Kasumi-1 (cell line): ENCODE measurements at regions not wholly inside any gene's neighbourhood (a gene's known extent, or its start where the extent isn't known, plus 50 kb on each side); places are given as distances from the start of the nearest gene placed in this dataset.

Experiments
- DNase-seq, 2 experiments: peaks; one replicate each; lab custom pipeline; 2025; lab: John Stamatoyannopoulos, UW

DNA sequence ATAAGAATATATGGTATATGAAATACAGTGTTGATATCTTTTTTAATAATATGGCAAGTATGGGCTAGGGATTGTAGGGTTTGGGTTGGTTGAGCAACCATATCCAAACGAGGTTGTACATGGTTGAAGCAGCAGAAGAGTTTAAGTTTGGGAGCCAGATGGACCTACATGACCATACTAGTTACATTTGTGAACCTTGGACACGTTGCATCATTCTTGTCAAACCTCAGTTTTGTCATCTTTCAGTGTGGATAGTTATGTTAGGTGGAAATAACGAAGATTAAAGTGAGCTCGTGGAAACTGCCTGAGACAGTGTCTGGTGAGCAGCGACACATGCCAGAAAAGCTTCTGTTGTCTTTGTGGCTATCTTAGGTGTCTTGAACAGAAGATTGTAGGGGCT is 307.1 kb upstream of the KIRREL3 start:
- DNase-seq = no peak

DNA sequence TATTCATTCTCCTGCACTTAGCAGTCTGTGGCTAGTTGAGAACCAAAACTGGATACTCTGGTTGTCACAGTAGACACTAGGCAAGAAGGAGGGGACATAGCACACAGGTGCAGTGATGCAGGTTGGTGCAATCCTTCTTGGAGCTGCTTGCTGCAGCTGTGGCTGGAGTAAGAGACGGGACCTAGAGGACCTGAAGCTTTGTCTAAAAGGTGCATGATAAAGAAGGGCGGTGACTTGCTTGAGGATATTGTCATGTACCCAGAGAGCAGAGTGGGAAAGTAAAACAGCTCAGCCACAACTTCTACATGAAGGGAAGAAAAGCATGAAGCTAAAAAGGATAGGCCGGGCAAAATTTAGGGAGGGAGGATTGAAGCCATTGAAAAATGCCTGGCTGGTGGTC is 304.1 kb upstream of the KIRREL3 start:
- no peak for DNase-seq

DNA sequence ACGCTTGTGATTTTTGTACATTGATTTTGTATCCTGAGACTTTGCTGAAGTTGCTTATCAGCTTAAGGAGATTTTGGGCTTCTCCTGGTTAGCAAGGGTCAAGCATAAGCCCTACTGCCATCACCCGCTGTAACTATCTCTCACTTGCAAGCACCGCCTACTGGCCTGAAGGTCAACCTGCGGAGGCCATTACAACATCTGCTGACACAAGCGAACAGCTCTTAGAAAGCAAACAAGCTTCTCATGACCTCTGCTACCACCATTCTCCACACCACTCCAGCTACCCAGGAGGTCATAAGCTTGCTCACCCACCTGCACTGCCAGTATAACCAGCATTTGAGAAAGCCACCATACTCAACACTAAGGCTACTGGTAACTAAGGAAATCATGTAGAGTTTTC is 288.4 kb upstream of the KIRREL3 start:
- DNase-seq = no peak

DNA sequence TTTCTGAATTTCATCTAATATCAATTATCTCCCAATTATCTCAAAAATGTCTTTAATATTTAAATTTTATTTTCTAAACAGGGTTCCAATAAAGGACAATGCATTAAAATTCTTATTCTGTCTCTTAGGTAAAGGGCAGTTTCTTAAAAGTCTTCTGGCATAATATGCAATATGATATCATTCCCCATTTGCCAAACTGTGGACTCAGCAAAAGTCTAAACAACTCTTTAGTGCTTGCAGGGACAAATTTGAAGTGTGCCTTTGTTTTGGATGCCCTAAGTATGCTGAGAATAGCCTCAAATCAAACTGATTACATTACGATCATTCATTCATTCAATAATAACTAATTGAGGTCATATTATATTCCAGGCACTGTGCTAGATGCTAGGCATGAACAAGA is 281.0 kb upstream of the KIRREL3 start:
- no peak for DNase-seq

- no peak for DNase-seq
Observed at GRCh38 chr11:127275774-127276173, 275.2 kb upstream of the KIRREL3 start.

- no peak for DNase-seq
Observed at GRCh38 chr11:127274328-127274676, 273.7 kb upstream of the KIRREL3 start.

- no peak for DNase-seq
Observed at GRCh38 chr11:127273593-127274327, 273.2 kb upstream of the KIRREL3 start.

- no peak for DNase-seq
Observed at GRCh38 chr11:127270851-127271250, 270.3 kb upstream of the KIRREL3 start.

GRCh38 chr11:127269911-127270310 is 269.3 kb upstream of the KIRREL3 start:
- no peak for DNase-seq

GRCh38 chr11:127268932-127269331 is 268.4 kb upstream of the KIRREL3 start:
- DNase-seq = no peak

GRCh38 chr11:127268521-127268920 is 268.0 kb upstream of the KIRREL3 start:
- no peak for DNase-seq

GRCh38 chr11:127259102-127259501 is 258.5 kb upstream of the KIRREL3 start:
- DNase-seq = no peak

DNA sequence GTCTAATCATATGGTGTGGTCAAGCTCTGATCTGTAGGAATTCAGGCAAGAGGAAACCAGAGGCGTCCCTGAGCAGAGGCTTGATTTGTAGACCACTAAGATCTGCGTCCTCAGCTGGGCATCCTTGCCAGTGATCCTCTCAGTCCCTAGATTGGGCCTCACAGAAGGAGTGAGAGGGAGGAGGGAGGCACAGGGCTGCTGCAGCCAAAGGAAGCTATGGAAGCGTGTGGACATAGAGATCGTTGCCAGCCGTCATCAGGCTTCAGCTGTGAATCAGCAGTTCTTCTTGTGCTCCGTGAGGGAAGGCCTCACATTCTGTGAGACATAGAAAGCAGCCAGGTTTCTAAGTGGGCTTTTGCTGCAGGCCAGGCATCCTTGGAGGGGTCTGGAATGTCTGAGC is 254.6 kb upstream of the KIRREL3 start:
- DNase-seq = no peak

DNA sequence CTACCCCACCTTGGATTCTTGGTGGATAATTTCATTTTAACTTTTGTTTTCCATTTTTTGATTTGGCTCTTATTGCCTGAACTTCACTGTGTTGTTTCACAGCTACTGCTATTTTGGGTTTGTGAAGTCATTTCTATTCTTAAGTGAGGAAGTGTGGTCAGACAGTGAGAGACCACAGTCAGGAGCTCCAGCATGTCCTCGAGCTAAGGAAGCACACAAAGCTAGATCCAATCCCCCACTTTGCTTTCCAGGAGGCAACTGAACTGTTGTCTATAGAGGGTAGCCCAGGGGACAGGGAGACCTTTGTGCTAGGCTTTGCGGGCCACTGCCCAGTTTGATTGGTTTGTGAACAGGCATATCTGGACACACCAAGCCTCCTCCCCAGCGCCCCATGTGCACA is 251.8 kb upstream of the KIRREL3 start:
- no peak for DNase-seq

DNA sequence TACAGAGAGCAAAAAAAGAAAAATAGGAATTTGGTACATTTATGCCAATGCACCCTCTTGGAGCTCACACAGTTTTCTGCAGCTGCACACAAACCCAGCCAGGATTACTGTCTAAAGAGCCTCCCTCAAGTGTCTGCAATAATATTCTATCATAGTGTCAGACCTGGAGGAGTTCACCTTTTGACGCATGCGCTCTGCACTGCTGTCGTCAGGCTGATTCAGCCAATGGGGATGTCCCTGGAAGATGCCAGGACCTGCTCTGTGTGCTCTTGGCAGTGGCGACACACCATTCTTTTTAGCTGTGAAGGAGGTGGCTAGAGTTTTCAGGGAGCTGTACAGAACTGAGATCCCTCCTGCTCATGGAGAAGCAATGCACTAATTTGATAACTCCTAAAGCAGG is 249.0 kb upstream of the KIRREL3 start:
- no peak for DNase-seq

DNA sequence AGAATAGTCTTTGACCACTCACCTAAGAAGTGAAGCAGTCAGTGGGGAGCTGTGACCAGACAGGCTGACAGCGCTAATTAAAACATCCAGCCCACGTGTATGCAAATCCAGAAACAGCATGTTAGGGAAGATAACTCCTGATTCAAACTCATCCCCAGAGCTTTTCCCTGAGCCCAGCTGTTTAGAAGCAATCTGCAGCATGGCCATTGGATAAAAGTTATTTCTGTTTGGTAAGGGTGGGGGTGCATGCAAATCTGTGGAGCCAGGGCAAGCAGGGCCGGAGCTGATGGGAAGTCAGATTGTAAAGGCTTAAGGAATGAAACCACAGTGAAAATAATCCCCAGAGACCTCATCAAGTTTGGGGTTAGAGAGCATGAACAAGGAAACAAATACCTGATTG is 247.9 kb upstream of the KIRREL3 start:
- no peak for DNase-seq

DNA sequence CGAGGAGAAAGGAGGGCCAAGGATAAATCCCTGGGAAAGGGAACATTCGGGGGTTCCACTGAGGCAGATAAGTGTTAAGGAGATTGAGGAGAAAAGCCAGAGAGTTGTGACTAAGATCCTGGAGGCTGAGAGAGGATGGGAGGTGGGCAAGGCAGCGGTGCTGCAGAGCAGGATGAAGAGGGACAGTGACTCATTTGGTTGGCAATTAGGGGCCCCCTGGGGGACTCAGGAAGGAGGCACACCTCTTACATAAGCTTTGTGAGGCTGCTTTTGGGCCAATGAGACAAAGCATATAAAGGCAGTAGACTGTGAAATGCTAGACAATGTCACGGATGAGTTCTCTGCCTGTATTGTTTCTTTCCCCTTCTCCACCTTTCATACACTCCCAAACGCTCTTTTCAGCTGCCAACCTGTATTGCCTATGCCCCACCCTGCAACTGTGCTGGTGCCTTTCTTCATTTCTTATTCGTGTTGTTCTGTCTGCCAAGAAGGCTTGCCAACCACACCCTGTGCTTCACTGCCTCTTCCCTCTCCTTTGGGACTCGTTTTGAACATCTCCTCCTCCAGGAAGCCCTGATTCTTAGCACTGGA is 246.8 kb upstream of the KIRREL3 start:
- DNase-seq = no peak

GRCh38 chr11:127242676-127243075 is 242.1 kb upstream of the KIRREL3 start:
- no peak for DNase-seq

- no peak for DNase-seq
Observed at GRCh38 chr11:127238321-127238720, 237.8 kb upstream of the KIRREL3 start.

DNA sequence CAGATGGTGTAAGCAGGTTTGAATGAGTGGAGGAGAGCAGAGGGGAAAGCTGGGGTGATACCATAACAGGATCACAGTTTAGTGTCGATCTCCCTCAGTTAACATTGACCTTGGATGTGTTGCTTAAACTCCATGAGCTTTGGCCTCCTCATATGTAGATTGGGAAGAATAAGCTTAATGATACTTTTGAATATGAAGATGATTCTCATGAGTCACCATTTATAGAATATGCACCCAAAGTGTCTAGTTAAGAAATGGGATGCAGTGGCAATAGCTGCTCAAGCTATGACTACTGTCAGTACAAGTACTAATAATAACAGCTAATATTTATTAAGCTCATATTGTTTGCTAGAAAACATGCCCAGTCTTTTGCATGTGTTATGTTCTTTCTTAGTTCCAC is 236.2 kb upstream of the KIRREL3 start:
- DNase-seq = no peak

DNA sequence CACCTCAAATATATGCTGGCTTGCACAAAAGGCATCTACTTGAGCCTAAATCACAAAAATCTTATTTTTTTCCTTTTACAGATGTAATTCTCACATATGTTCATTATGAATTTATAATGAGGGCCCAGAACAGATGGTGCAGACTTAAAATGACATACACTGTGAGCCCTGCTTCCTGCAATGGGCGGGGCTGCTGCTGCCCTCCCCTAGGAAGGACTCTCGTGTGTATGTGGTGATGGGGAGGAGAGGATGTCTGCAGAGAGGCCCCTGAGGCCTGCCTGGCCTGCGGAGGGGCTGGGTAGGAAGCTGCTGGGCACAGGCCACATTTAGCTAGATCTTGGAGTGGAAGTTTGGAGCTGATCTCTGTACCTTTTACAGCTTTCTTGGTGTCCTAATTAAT is 233.4 kb upstream of the KIRREL3 start:
- no peak for DNase-seq

- no peak for DNase-seq
Observed at GRCh38 chr11:127230392-127230791, 229.8 kb upstream of the KIRREL3 start.

DNA sequence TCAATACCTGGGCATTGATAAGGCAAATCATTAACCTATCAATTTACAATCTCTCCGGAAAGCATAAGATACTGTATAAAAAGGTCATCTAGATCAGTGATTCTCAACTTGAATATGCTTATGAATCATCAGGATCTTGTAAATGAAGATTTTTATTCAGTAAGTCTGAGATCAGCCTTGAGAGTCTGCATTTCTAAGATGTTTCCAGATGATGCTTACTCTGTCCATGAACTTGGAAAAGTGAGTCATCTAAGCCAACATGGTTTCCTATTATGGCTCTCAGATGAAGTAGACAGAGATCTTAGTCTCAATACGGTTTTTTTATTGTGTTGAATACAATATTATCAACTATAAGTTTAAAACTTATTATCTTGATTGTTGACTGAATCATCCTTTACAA is 226.4 kb upstream of the KIRREL3 start:
- DNase-seq = no peak

DNA sequence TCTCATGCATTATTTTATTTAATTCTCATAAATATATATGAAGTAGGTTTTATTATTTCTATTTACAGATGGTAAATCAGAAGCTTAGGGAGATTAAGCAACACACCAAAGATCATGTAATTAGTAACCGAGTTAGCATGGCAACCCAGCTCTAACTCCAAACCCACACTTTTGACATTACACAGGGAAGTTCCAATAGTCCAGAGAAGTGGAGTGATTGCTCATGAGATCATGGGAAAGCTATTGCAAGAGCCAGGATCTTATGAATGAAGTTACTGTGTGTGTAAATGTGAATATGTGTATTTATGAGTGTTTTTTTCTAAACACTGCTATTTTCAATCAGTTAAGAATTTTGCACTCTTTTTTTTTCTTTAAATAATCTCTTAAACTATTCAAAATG is 225.8 kb upstream of the KIRREL3 start:
- no peak for DNase-seq
